A549 (cell line): ENCODE measurements at regions not wholly inside any gene's neighbourhood (a gene's known extent, or its start where the extent isn't known, plus 50 kb on each side); places are given as distances from the start of the nearest gene placed in this dataset.

ENCODE experiments used
- CBX8 ChIP-seq: fragments of 200-600 bp; sonication (generic); IDR thresholded peaks from 2 replicates; pipeline ENCODE4 v1.6.1; 2016
- CEBPB ChIP-seq, 2 experiments: fragments of >200 bp in 1 of 2; sonication (Bioruptor Twin) in 1 of 2; formaldehyde crosslinking in 1 of 2; IDR thresholded peaks; 2 replicates each; pipeline ENCODE4 v1.6.1; 2012 to 2016
- CHD2 ChIP-seq: fragments of 150-350 bp; IDR thresholded peaks from 2 replicates; pipeline ENCODE4 v1.6.1; 2014; ENCODE audit warnings: low read length; ENCODE audit not compliant: partially characterized antibody
- POLR2A ChIP-seq: IDR thresholded peaks from 2 replicates; pipeline ENCODE4 v1.6.1; 2012; ENCODE audit warnings: mild to moderate bottlenecking, low read length
- RFX5 ChIP-seq: fragments of 450-650 bp; IDR thresholded peaks from 2 replicates; pipeline ENCODE4 v1.7.1; 2014; ENCODE audit warnings: antibody characterized with exemption, mild to moderate bottlenecking, moderate library complexity
- TF ChIP-seq, protein P1 (sequence below): fragments of >200 bp; sonication (Bioruptor Twin); formaldehyde crosslinking; IDR thresholded peaks from 3 replicates; pipeline ENCODE4 v1.5.1; 2016

DNA sequence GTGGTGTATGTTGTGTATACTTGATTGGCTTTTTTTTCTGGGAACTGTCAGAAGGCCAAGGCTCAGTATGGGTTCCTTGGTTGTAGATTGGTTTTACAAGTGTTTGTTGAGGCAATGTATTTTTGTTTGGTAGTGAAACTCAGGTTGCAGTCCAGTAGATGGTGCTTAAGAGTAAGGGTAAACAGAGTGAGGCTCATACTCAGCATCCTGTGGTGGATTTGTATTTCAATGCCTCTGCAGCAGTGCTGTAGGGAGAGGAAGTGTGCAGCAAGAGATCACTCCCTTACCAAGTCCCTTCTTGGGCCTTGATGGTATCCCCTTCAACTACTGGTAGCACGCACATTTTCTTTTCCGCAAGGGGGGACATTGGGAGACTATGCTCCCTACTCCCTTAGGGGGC, 428.5 kb upstream of the CNTN3 start:
- TF ChIP-seq POLR2A (no peak), CEBPB (IDR thresholded peaks at IDR 0.05) (no peak), RFX5 (no peak), CHD2 (no peak), CBX8 (no peak)
- TF ChIP-seq, protein P1, sequence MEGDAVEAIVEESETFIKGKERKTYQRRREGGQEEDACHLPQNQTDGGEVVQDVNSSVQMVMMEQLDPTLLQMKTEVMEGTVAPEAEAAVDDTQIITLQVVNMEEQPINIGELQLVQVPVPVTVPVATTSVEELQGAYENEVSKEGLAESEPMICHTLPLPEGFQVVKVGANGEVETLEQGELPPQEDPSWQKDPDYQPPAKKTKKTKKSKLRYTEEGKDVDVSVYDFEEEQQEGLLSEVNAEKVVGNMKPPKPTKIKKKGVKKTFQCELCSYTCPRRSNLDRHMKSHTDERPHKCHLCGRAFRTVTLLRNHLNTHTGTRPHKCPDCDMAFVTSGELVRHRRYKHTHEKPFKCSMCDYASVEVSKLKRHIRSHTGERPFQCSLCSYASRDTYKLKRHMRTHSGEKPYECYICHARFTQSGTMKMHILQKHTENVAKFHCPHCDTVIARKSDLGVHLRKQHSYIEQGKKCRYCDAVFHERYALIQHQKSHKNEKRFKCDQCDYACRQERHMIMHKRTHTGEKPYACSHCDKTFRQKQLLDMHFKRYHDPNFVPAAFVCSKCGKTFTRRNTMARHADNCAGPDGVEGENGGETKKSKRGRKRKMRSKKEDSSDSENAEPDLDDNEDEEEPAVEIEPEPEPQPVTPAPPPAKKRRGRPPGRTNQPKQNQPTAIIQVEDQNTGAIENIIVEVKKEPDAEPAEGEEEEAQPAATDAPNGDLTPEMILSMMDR: no peak
